SK-N-SH treated with all-trans-retinoic acid at 6 μM for 48 hours (cell line): ENCODE measurements at regions not wholly inside any gene's neighbourhood (a gene's known extent, or its start where the extent isn't known, plus 50 kb on each side); places are given as distances from the start of the nearest gene placed in this dataset.

ENCODE experiments used
- ATAC-seq: fragments of 200-7000 bp; cut with Tn5 transposase; 3 replicates; pipeline ENCODE4 v1.9.1; 2020; ENCODE audit warnings: mild to moderate bottlenecking, moderate library complexity
- ARNTL ChIP-seq: fragments of 450-650 bp; formaldehyde crosslinking; IDR thresholded peaks from 2 replicates; pipeline ENCODE4 v1.5.0; 2020; ENCODE audit warnings: low read depth, mild to moderate bottlenecking, moderate library complexity, borderline replicate concordance
- BACH2 ChIP-seq: fragments of 250-450 bp; sonication (Bioruptor Pico); IDR thresholded peaks from 2 replicates; pipeline ENCODE4 v1.9.0; 2021; ENCODE audit warnings: mild to moderate bottlenecking, borderline replicate concordance
- CREB5 ChIP-seq: fragments of 250-450 bp; sonication (Bioruptor Pico); IDR thresholded peaks from 2 replicates; pipeline ENCODE4 v1.5.1; 2020; ENCODE audit warnings: low read depth, mild to moderate bottlenecking, moderate library complexity
- OSR1 ChIP-seq: fragments of 250-450 bp; sonication (Bioruptor Pico); IDR thresholded peaks from 2 replicates; pipeline ENCODE4 v1.8.0; 2022; ENCODE audit warnings: moderate library complexity, mild to moderate bottlenecking, inconsistent platforms
- PPARA ChIP-seq: fragments of 250-450 bp; sonication (Bioruptor Pico); IDR thresholded peaks from 2 replicates; pipeline ENCODE4 v1.5.0; 2020; ENCODE audit warnings: mild to moderate bottlenecking, borderline replicate concordance
- RARB ChIP-seq: fragments of 250-450 bp; sonication (Bioruptor Pico); IDR thresholded peaks from 2 replicates; pipeline ENCODE4 v1.8.0; 2021; ENCODE audit warnings: mild to moderate bottlenecking, moderate library complexity
- SNAI2 ChIP-seq: fragments of 250-450 bp; sonication (Bioruptor Pico); IDR thresholded peaks from 2 replicates; pipeline ENCODE4 v1.5.0; 2020; ENCODE audit warnings: mild to moderate bottlenecking, moderate library complexity
- TCF4 ChIP-seq: fragments of 250-450 bp; sonication (Bioruptor Pico); IDR thresholded peaks from 2 replicates; pipeline ENCODE4 v1.8.0; 2021; ENCODE audit warnings: mild to moderate bottlenecking, moderate library complexity, borderline replicate concordance
- TOX ChIP-seq: fragments of 250-450 bp; sonication (Bioruptor Pico); IDR thresholded peaks from 2 replicates; pipeline ENCODE4 v1.8.0; 2021; ENCODE audit warnings: mild to moderate bottlenecking, moderate library complexity, borderline replicate concordance
- ZC3H10 ChIP-seq: fragments of 250-450 bp; sonication (Bioruptor Pico); IDR thresholded peaks from 2 replicates; pipeline ENCODE4 v1.5.1; 2021; ENCODE audit warnings: mild to moderate bottlenecking, moderate library complexity
- ZFP3 ChIP-seq: fragments of 250-450 bp; sonication (Bioruptor Pico); IDR thresholded peaks from 2 replicates; pipeline ENCODE4 v1.5.0; 2020; ENCODE audit warnings: mild to moderate bottlenecking, moderate library complexity
- ZFP30 ChIP-seq: fragments of 450-650 bp; formaldehyde crosslinking; IDR thresholded peaks from 2 replicates; pipeline ENCODE4 v1.5.0; 2022; ENCODE audit warnings: mild to moderate bottlenecking, moderate library complexity
- ZNF565 ChIP-seq: fragments of 450-650 bp; formaldehyde crosslinking; conservative IDR thresholded peaks from 2 replicates; pipeline ENCODE4 v1.5.0; 2020; ENCODE audit warnings: low read depth, mild to moderate bottlenecking, moderate library complexity
- ZNF70 ChIP-seq: fragments of 450-650 bp; formaldehyde crosslinking; IDR thresholded peaks from 2 replicates; pipeline ENCODE4 v1.5.0; 2020; ENCODE audit warnings: mild to moderate bottlenecking, moderate library complexity
- ZNF8 ChIP-seq: fragments of 450-650 bp; formaldehyde crosslinking; IDR thresholded peaks from 2 replicates; pipeline ENCODE4 v1.5.0; 2020; ENCODE audit warnings: mild to moderate bottlenecking, moderate library complexity
- TF ChIP-seq, protein P1 (sequence below): fragments of 250-450 bp; sonication (Bioruptor Pico); IDR thresholded peaks from 2 replicates; pipeline ENCODE4 v1.8.0; 2021; ENCODE audit warnings: low read depth, mild to moderate bottlenecking, moderate library complexity, borderline replicate concordance
- TF ChIP-seq, protein P2 (sequence below): fragments of 250-450 bp; sonication (Bioruptor Pico); IDR thresholded peaks from 2 replicates; pipeline ENCODE4 v1.8.0; 2020; ENCODE audit warnings: mild to moderate bottlenecking, moderate library complexity, borderline replicate concordance
- TF ChIP-seq, protein P3 (sequence below): fragments of 250-450 bp; sonication (Bioruptor Pico); IDR thresholded peaks from 2 replicates; pipeline ENCODE4 v1.5.1; 2021; ENCODE audit warnings: mild to moderate bottlenecking, moderate library complexity

DNA sequence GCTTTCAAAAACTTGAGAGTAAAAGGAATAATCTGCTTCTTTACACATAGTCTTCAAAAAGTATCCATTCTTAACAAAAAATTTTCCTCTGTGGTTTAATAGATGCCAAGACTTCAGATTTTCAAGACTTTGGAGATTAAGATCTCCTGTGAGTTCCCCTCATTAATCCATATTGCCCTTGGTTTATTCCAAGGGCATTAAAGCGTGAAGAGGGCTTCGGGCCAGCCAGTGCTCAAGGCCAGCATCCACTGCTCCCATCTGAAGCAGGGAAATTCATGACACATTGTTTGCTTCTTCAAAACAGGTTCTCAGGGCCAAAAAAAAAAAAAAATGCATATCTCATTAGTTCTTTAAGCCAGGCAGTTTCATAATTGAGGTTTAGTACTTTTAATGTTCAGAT is 137.3 kb upstream of the RHOBTB1 start (continued):
- TF ChIP-seq, protein P1, sequence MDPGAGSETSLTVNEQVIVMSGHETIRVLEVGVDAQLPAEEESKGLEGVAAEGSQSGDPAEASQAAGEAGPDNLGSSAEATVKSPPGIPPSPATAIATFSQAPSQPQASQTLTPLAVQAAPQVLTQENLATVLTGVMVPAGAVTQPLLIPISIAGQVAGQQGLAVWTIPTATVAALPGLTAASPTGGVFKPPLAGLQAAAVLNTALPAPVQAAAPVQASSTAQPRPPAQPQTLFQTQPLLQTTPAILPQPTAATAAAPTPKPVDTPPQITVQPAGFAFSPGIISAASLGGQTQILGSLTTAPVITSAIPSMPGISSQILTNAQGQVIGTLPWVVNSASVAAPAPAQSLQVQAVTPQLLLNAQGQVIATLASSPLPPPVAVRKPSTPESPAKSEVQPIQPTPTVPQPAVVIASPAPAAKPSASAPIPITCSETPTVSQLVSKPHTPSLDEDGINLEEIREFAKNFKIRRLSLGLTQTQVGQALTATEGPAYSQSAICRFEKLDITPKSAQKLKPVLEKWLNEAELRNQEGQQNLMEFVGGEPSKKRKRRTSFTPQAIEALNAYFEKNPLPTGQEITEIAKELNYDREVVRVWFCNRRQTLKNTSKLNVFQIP = no peak
- TF ChIP-seq TOX (no peak), PPARA (CRISPR knock-in tag) (no peak), BACH2 (CRISPR knock-in tag) (no peak)

GRCh38 chr10:61078542-61079275 is 134.7 kb upstream of the RHOBTB1 start:
- no peak for ATAC-seq
- no peak for TF ChIP-seq CREB5
- no peak for TF ChIP-seq ZNF565
- TF ChIP-seq SNAI2 (CRISPR knock-in tag) = no peak
- no peak for TF ChIP-seq OSR1 (CRISPR knock-in tag)
- TF ChIP-seq PPARA (CRISPR knock-in tag) = no peak
- TF ChIP-seq RARB (CRISPR knock-in tag) = no peak
- TF ChIP-seq, protein P1 = no peak
- TF ChIP-seq, protein P2, sequence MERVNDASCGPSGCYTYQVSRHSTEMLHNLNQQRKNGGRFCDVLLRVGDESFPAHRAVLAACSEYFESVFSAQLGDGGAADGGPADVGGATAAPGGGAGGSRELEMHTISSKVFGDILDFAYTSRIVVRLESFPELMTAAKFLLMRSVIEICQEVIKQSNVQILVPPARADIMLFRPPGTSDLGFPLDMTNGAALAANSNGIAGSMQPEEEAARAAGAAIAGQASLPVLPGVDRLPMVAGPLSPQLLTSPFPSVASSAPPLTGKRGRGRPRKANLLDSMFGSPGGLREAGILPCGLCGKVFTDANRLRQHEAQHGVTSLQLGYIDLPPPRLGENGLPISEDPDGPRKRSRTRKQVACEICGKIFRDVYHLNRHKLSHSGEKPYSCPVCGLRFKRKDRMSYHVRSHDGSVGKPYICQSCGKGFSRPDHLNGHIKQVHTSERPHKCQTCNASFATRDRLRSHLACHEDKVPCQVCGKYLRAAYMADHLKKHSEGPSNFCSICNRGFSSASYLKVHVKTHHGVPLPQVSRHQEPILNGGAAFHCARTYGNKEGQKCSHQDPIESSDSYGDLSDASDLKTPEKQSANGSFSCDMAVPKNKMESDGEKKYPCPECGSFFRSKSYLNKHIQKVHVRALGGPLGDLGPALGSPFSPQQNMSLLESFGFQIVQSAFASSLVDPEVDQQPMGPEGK (CRISPR knock-in tag) = no peak
- no peak for TF ChIP-seq TCF4 (CRISPR knock-in tag)
- TF ChIP-seq, all 23 proteins: peak for 0

DNA sequence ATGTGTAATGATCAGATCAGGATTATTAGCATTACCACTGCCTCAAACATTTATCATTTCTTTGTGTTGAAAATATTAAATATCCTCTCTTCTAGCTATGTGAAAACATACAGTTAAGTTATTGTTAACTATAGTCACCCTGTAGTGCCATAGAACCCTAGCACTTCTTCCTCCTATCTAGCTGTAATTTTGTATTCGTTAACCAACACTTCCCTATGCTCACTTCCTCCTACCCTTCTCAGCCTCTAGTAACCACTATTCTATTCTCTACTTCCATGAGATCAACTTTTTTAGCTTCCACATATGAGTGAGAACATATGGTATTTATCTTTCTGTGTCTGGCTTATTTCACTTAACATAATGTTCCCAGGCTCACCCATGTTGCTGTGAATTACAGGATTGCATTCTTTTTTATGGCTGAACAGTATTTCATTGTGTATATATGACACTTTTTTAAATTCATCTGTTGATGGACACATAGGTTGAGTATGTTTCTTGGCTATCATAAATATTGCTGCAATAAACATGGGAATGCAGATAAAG is 132.7 kb upstream of the RHOBTB1 start:
- no peak; the same call in 2 of the 3 replicates for ATAC-seq
- TF ChIP-seq CREB5 = no peak
- TF ChIP-seq TCF4 (CRISPR knock-in tag) = peak; percentile 63; the same call in 1 of the 2 replicates
- TF ChIP-seq PPARA (CRISPR knock-in tag) = no peak
- TF ChIP-seq, protein P1 = no peak
- TF ChIP-seq ZFP30 (CRISPR knock-in tag) = no peak
- no peak for TF ChIP-seq ZFP3
- TF ChIP-seq ZNF8 (CRISPR knock-in tag) = no peak
- TF ChIP-seq ARNTL (CRISPR knock-in tag) = no peak

- TF ChIP-seq, protein P1 = no peak
- TF ChIP-seq, protein P3, sequence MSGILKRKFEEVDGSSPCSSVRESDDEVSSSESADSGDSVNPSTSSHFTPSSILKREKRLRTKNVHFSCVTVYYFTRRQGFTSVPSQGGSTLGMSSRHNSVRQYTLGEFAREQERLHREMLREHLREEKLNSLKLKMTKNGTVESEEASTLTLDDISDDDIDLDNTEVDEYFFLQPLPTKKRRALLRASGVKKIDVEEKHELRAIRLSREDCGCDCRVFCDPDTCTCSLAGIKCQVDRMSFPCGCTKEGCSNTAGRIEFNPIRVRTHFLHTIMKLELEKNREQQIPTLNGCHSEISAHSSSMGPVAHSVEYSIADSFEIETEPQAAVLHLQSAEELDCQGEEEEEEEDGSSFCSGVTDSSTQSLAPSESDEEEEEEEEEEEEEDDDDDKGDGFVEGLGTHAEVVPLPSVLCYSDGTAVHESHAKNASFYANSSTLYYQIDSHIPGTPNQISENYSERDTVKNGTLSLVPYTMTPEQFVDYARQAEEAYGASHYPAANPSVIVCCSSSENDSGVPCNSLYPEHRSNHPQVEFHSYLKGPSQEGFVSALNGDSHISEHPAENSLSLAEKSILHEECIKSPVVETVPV (CRISPR knock-in tag) = no peak
- TF ChIP-seq ZNF70 (CRISPR knock-in tag) (no peak), ZFP3 (no peak), ZC3H10 (no peak), ARNTL (CRISPR knock-in tag) (no peak), SNAI2 (CRISPR knock-in tag) (no peak)
- ATAC-seq = no peak
These were observed 129.4 kb upstream of the RHOBTB1 start for GRCh38 chr10:61073391-61073790.
